HEK293 (cell line): ENCODE measurements at regions not wholly inside any gene's neighbourhood (a gene's known extent, or its start where the extent isn't known, plus 50 kb on each side); places are given as distances from the start of the nearest gene placed in this dataset.
A peak's percentile ranks its signal among the peaks of the same experiment; 100 is the strongest.

Source experiments
- CTCF ChIA-PET: fragments of 350-600 bp; formaldehyde crosslinking; extraction: SDS; loops from one replicate; lab custom pipeline; 2021; ENCODE audit warnings: antibody characterized with exemption; lab: Yijun Ruan, JAX
- POLR2A ChIA-PET: fragments of 300-600 bp; formaldehyde crosslinking; extraction: SDS; loops from one replicate; lab custom pipeline; 2020; ENCODE audit warnings: antibody characterized with exemption, inconsistent platforms; lab: Yijun Ruan, JAX
- H3K27ac ChIP-seq: fragments of 200-500 bp; sonication (Bioruptor generic); 2 replicates; pipeline ENCODE4 v1.5.1; 2014; ENCODE audit warnings: low read depth, low read length, control low read depth, inconsistent platforms; ENCODE audit errors: extremely low read depth
- H3K36me3 ChIP-seq, 2 experiments: fragments of 200-500 bp in 1 of 2; sonication (Bioruptor generic) in 1 of 2; 1 replicate in 1 of 2; 2 replicates in 1 of 2; pipeline ENCODE4 v1.5.1; 2014 to 2017; ENCODE audit warnings: inconsistent platforms in 2 of 2, low read length in 2 of 2; ENCODE audit not compliant: control insufficient read depth in 2 of 2, insufficient read depth in 1 of 2
- H3K4me1 ChIP-seq: fragments of 200-500 bp; sonication (Bioruptor generic); 2 replicates; pipeline ENCODE4 v1.5.1; 2014; ENCODE audit warnings: mild to moderate bottlenecking, low read length, inconsistent platforms; ENCODE audit not compliant: control insufficient read depth, insufficient read depth
- H3K4me3 ChIP-seq: 2 replicates; pipeline ENCODE4 v1.5.1; 2011; ENCODE audit warnings: low read depth, mild to moderate bottlenecking, control low read depth, low read length, moderate library complexity
- H3K9me3 ChIP-seq: fragments of 200-500 bp; sonication (Bioruptor generic); 2 replicates; pipeline ENCODE4 v1.5.1; 2014; ENCODE audit warnings: low read depth, low read length, inconsistent platforms; ENCODE audit not compliant: control insufficient read depth, insufficient read depth
- AEBP2 ChIP-seq: fragments of 450-650 bp; formaldehyde crosslinking; IDR thresholded peaks from 2 replicates; pipeline ENCODE4 v1.5.1; 2016; ENCODE audit warnings: missing biosample characterization, missing genetic modification characterization, borderline replicate concordance
- BCL11B ChIP-seq: fragments of 450-650 bp; formaldehyde crosslinking; IDR thresholded peaks from 2 replicates; pipeline ENCODE4 v1.5.1; 2016; ENCODE audit warnings: low read depth, missing biosample characterization, missing genetic modification characterization
- CTCF ChIP-seq: fragments of 450-650 bp; formaldehyde crosslinking; IDR thresholded peaks from 2 replicates; pipeline ENCODE4 v1.5.1; 2016; ENCODE audit warnings: missing biosample characterization, missing genetic modification characterization
- EGR2 ChIP-seq: fragments of 450-650 bp; formaldehyde crosslinking; IDR thresholded peaks from 2 replicates; pipeline ENCODE4 v1.5.1; 2016; ENCODE audit warnings: low read depth, missing biosample characterization, missing genetic modification characterization
- FEZF1 ChIP-seq: fragments of 450-650 bp; formaldehyde crosslinking; IDR thresholded peaks from 2 replicates; pipeline ENCODE4 v1.5.1; 2016; ENCODE audit warnings: missing biosample characterization, missing genetic modification characterization
- KLF10 ChIP-seq: fragments of 450-650 bp; IDR thresholded peaks from 2 replicates; pipeline ENCODE4 v1.5.1; 2018; ENCODE audit warnings: missing biosample characterization, mild to moderate bottlenecking, missing genetic modification characterization
- OSR2 ChIP-seq: fragments of 450-650 bp; formaldehyde crosslinking; IDR thresholded peaks from 2 replicates; pipeline ENCODE4 v1.5.1; 2016; ENCODE audit warnings: missing biosample characterization, missing genetic modification characterization
- REPIN1 ChIP-seq: fragments of 450-650 bp; formaldehyde crosslinking; IDR thresholded peaks from 2 replicates; pipeline ENCODE4 v1.5.1; 2017; ENCODE audit warnings: missing biosample characterization, missing genetic modification characterization, low read depth
- YY1 ChIP-seq: fragments of 450-650 bp; formaldehyde crosslinking; IDR thresholded peaks from 2 replicates; pipeline ENCODE4 v1.5.1; 2018; ENCODE audit warnings: missing biosample characterization, missing genetic modification characterization
- ZBTB11 ChIP-seq: fragments of 450-650 bp; formaldehyde crosslinking; conservative IDR thresholded peaks from 2 replicates; pipeline ENCODE4 v1.5.1; 2016; ENCODE audit warnings: low read depth, missing biosample characterization, missing genetic modification characterization
- ZBTB20 ChIP-seq: fragments of 450-650 bp; formaldehyde crosslinking; IDR thresholded peaks from 2 replicates; pipeline ENCODE4 v1.5.1; 2016; ENCODE audit warnings: missing biosample characterization, missing genetic modification characterization
- ZBTB44 ChIP-seq: fragments of 450-650 bp; IDR thresholded peaks from 2 replicates; pipeline ENCODE4 v1.5.1; 2018; ENCODE audit warnings: missing biosample characterization, mild to moderate bottlenecking, missing genetic modification characterization
- ZBTB7A ChIP-seq: fragments of 450-650 bp; formaldehyde crosslinking; IDR thresholded peaks from 2 replicates; pipeline ENCODE4 v1.5.1; 2016; ENCODE audit warnings: low read depth, missing biosample characterization, missing genetic modification characterization
- ZNF10 ChIP-seq: fragments of 450-650 bp; formaldehyde crosslinking; IDR thresholded peaks from 2 replicates; pipeline ENCODE4 v1.5.1; 2017; ENCODE audit warnings: missing biosample characterization, missing genetic modification characterization
- ZNF121 ChIP-seq: fragments of 450-650 bp; formaldehyde crosslinking; IDR thresholded peaks from 2 replicates; pipeline ENCODE4 v1.5.1; 2016; ENCODE audit warnings: missing biosample characterization, missing genetic modification characterization
- ZNF155 ChIP-seq: fragments of 450-650 bp; formaldehyde crosslinking; IDR thresholded peaks from 2 replicates; pipeline ENCODE4 v1.5.1; 2016; ENCODE audit warnings: missing biosample characterization, missing genetic modification characterization
- ZNF175 ChIP-seq: fragments of 450-650 bp; formaldehyde crosslinking; IDR thresholded peaks from 2 replicates; pipeline ENCODE4 v1.5.1; 2016; ENCODE audit warnings: missing biosample characterization, missing genetic modification characterization
- ZNF184 ChIP-seq: fragments of 450-650 bp; IDR thresholded peaks from 2 replicates; pipeline ENCODE4 v1.5.1; 2018; ENCODE audit warnings: missing biosample characterization, mild to moderate bottlenecking, missing genetic modification characterization
- ZNF239 ChIP-seq: fragments of 450-650 bp; formaldehyde crosslinking; IDR thresholded peaks from 2 replicates; pipeline ENCODE4 v1.5.1; 2016; ENCODE audit warnings: missing biosample characterization, missing genetic modification characterization
- ZNF302 ChIP-seq: fragments of 450-650 bp; formaldehyde crosslinking; IDR thresholded peaks from 2 replicates; pipeline ENCODE4 v1.5.1; 2016; ENCODE audit warnings: missing biosample characterization, missing genetic modification characterization, low read depth
- ZNF311 ChIP-seq: fragments of 450-650 bp; formaldehyde crosslinking; IDR thresholded peaks from 2 replicates; pipeline ENCODE4 v1.5.1; 2017; ENCODE audit warnings: missing biosample characterization, missing genetic modification characterization, borderline replicate concordance
- ZNF521 ChIP-seq: fragments of 450-650 bp; formaldehyde crosslinking; IDR thresholded peaks from 2 replicates; pipeline ENCODE4 v1.5.1; 2017; ENCODE audit warnings: missing biosample characterization, mild to moderate bottlenecking, missing genetic modification characterization
- ZNF654 ChIP-seq: fragments of 450-650 bp; formaldehyde crosslinking; IDR thresholded peaks from 2 replicates; pipeline ENCODE4 v1.5.1; 2016; ENCODE audit warnings: low read depth, missing biosample characterization, missing genetic modification characterization
- ZNF677 ChIP-seq: fragments of 450-650 bp; IDR thresholded peaks from 2 replicates; pipeline ENCODE4 v1.5.0; 2018; ENCODE audit warnings: missing biosample characterization, mild to moderate bottlenecking, missing genetic modification characterization, moderate library complexity
- ZNF747 ChIP-seq: fragments of 450-650 bp; formaldehyde crosslinking; IDR thresholded peaks from 2 replicates; pipeline ENCODE4 v1.5.1; 2016; ENCODE audit warnings: missing biosample characterization, missing genetic modification characterization
- ZNF768 ChIP-seq: fragments of 450-650 bp; formaldehyde crosslinking; IDR thresholded peaks from 2 replicates; pipeline ENCODE4 v1.5.1; 2018; ENCODE audit warnings: missing biosample characterization, mild to moderate bottlenecking, missing genetic modification characterization
- ZSCAN30 ChIP-seq: fragments of 450-650 bp; IDR thresholded peaks from 2 replicates; pipeline ENCODE4 v1.5.1; 2018; ENCODE audit warnings: missing biosample characterization, mild to moderate bottlenecking, missing genetic modification characterization, moderate library complexity

GRCh38 chr5:142244440-142244839, 80.4 kb downstream of the SPRY4 start (continued):
- TF ChIP-seq AEBP2 (tag by site-specific recombination): no peak
- no peak for TF ChIP-seq ZNF521 (tag by site-specific recombination)
- no peak for TF ChIP-seq ZNF10 (tag by site-specific recombination)
- no peak for TF ChIP-seq ZNF302 (tag by site-specific recombination)
- no peak for TF ChIP-seq ZNF311
- no peak for TF ChIP-seq ZBTB7A (tag by site-specific recombination)

- no peak for TF ChIP-seq ZBTB11
- TF ChIP-seq ZNF677 (tag by site-specific recombination): no peak
- no peak for TF ChIP-seq OSR2 (tag by site-specific recombination)
- no peak for TF ChIP-seq BCL11B
- TF ChIP-seq YY1 (tag by site-specific recombination): no peak
- no peak for TF ChIP-seq FEZF1 (tag by site-specific recombination)
- no peak for TF ChIP-seq ZNF747
- TF ChIP-seq ZNF654: no peak
- TF ChIP-seq ZSCAN30 (tag by site-specific recombination): no peak
- no peak for TF ChIP-seq EGR2 (tag by site-specific recombination)
- no peak for TF ChIP-seq ZNF175 (tag by site-specific recombination)
- TF ChIP-seq ZNF155 (tag by site-specific recombination): no peak
- no peak for TF ChIP-seq ZNF239 (tag by site-specific recombination)
- H3K9me3 ChIP-seq: no peaks in the 10 kb centered on the region
- no peaks in the 10 kb centered on the region for H3K36me3 ChIP-seq
- H3K27ac ChIP-seq: no peak overlapping the region
- ChIA-PET CTCF (interaction anchor here (0.8 kb wide), 1 partner anchor 9 kb away, joined by 6 read pairs; no protein-coding TSS in a partner anchor), POLR2A (no interaction called here)
- no peaks in the 10 kb centered on the region for H3K4me1 ChIP-seq
- H3K4me3 ChIP-seq: no peak overlapping the region
Observed at GRCh38 chr5:142242272-142242671, 82.5 kb downstream of the SPRY4 start.

GRCh38 chr5:142239394-142240159, 85.2 kb downstream of the SPRY4 start:
- H3K4me1 ChIP-seq: no peaks in the 10 kb centered on the region
- H3K27ac ChIP-seq: no peak overlapping the region
- CTCF ChIA-PET: interaction anchor here (0.6 kb wide), 1 partner anchor 86 kb away, joined by 3 read pairs; no protein-coding TSS in a partner anchor
- POLR2A ChIA-PET: no interaction called here
- no peaks in the 10 kb centered on the region for H3K9me3 ChIP-seq
- H3K4me3 ChIP-seq: no peak overlapping the region
- H3K36me3 ChIP-seq: no peaks in the 10 kb centered on the region
- TF ChIP-seq CTCF: no peak
- no peak for TF ChIP-seq ZNF184 (tag by site-specific recombination)
- TF ChIP-seq ZBTB20 (tag by site-specific recombination): no peak
- TF ChIP-seq ZNF121: peak; percentile 38; the same call in 1 of the 2 replicates
- TF ChIP-seq KLF10 (tag by site-specific recombination): no peak
- TF ChIP-seq REPIN1 (tag by site-specific recombination): no peak
- no peak for TF ChIP-seq ZNF768 (tag by site-specific recombination)
- TF ChIP-seq ZBTB44 (tag by site-specific recombination): no peak
